ENCODE measurements at regions not wholly inside any gene's neighbourhood (a gene's known extent, or its start where the extent isn't known, plus 50 kb on each side); places are given as distances from the start of the nearest gene placed in this dataset.

GRCh38 chr6:19551611-19552010 lies 285.6 kb upstream of the ID4 start:
- CTCF ChIA-PET = no interaction called here
- no peak for TF ChIP-seq POLR2AphosphoS5 (IDR thresholded peaks at IDR 0.05; ENCODE audit: insufficient read depth, low read depth, low read length)
- TF ChIP-seq GATA2 (IDR thresholded peaks at IDR 0.05; ENCODE audit: insufficient read depth, insufficient read length, low read depth, low read length) = no peak
- no peak for TF ChIP-seq CTCF (IDR thresholded peaks at IDR 0.05; ENCODE audit: extremely low read depth in 1 of 2, insufficient read depth in 1 of 2, low read depth in 1 of 2, low read length in 2 of 2)
- TF ChIP-seq JUN (IDR thresholded peaks at IDR 0.05; ENCODE audit: borderline replicate concordance, insufficient read depth, insufficient read length, low read depth) = no peak
- no peak for TF ChIP-seq FOS (IDR thresholded peaks at IDR 0.05; ENCODE audit: borderline replicate concordance, insufficient read depth, low read length)
- no peak for TF ChIP-seq EZH2 (IDR thresholded peaks at IDR 0.05; ENCODE audit: borderline replicate concordance, low read depth, low read length, severe bottlenecking)
- TF ChIP-seq POLR2A (IDR thresholded peaks at IDR 0.05; ENCODE audit: low read depth, low read length) = no peak
- TF ChIP-seq MAX (IDR thresholded peaks at IDR 0.05; ENCODE audit: insufficient read depth, insufficient read length) = no peak
- TF ChIP-seq MYC (IDR thresholded peaks at IDR 0.05; ENCODE audit: low read depth, low read length) = no peak
- FAIRE-seq = no peak
- Histone ChIP-seq H3K27ac (ENCODE audit: insufficient read depth, low read depth, low read length) (no peak overlapping the region), H3K4me2 (ENCODE audit: insufficient read depth, low read length) (no peak overlapping the region), H3K9me1 (replicated peaks; ENCODE audit: control insufficient read depth, extremely low read depth, insufficient read depth, low read length) (no peaks in the 10 kb centered on the region), H3K9me3 (replicated peaks; ENCODE audit: control insufficient read depth, insufficient read depth, low read length) (no peaks in the 10 kb centered on the region), H3K4me1 (ENCODE audit: control insufficient read depth, extremely low read depth, insufficient read depth, low read length) (no peaks in the 10 kb centered on the region), H2AFZ (ENCODE audit: low read depth, low read length) (no peak overlapping the region), H3K27me3 (ENCODE audit: control insufficient read depth in 2 of 2, insufficient read depth in 2 of 2, low read length in 2 of 2) (no peaks in the 10 kb centered on the region), H3K36me3 (ENCODE audit: control insufficient read depth in 2 of 2, extremely low read depth in 1 of 2, insufficient read depth in 2 of 2, low read length in 2 of 2) (no peaks in the 10 kb centered on the region), H3K9ac (replicated peaks; ENCODE audit: extremely low read depth, insufficient read depth, low read length) (no peak overlapping the region), H3K4me3 (replicated peaks in 1 of 3; ENCODE audit: insufficient read depth in 1 of 3, low read depth in 1 of 3, low read length in 3 of 3) (no peak overlapping the region), H3K79me2 (ENCODE audit: control insufficient read depth, insufficient read depth, low read length) (no peaks in the 10 kb centered on the region), H4K20me1 (replicated peaks; ENCODE audit: control insufficient read depth, extremely low read depth, insufficient read depth, low read length) (no peaks in the 10 kb centered on the region)
- no TSS peak for BruUV-seq (replicated peaks)
- no peak for DNase-seq (ENCODE audit: low read depth, low spot score)
- dilution Hi-C loops (cut with MboI; ENCODE audit: extremely low pct_ligation_motif_present, low sequenced_read_pairs) = no loop called here
- intact Hi-C loops (cut with micrococcal nuclease) = no loop called here
- POLR2A ChIA-PET = no interaction called here

Data from endothelial cell of umbilical vein (primary cell).